Stimulated activated CD4-positive, alpha-beta T cell treated with anti-CD3 and anti-CD28 coated beads, Interleukin-1b, Interleukin-23, amount 100 ng/mL, for 48 hours (primary cell): ENCODE measurements at regions not wholly inside any gene's neighbourhood (a gene's known extent, or its start where the extent isn't known, plus 50 kb on each side); places are given as distances from the start of the nearest gene placed in this dataset.
"Not testable (repeated sequence)": the region's sequence is repeated elsewhere in the genome, so short reads cannot be mapped to it uniquely, and the experiment has no call there.

Source experiments
- DNase-seq: peaks from one replicate; pipeline ENCODE4 v3.0.0-alpha.2; 2020

DNA sequence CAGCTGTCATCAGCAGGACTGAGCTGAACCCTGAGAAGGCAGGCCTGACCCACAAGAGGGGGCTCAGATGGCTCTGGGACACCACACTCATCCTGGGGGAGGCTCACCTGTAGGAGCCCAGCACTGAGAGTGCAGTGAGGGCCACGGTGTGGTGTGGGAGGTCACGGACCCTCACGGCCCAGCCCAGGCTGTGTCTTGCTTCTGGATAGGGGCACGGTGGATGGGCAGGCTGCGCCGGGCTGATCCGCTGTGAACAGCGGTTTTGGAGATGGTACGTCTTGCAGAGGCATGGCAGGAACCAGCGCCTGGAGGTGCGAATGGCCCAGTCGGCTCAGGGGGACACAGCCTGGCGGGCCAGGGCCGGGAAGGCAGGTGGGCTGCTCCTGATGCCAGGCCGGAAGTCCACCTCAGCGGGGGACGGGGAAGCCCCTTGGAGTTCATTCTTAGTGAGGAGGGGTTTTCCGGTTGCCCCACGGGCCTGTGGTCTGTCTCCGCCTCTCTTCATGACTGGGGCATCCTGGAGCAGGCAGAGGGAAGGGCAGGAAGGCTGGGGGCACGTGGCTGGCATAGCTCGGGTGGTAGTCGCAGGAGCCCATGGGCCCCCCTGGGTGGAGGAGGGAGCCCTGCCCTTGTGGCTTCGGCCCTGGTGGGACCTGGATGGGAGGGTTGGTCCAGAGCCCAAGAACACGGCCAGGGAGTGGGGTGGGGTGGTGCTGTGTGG lies 112.5 kb downstream of the UNCX start:
- DNase-seq = no peak

- DNase-seq = no peak
Observed at GRCh38 chr7:1345796-1346755, 113.2 kb downstream of the MICALL2 start.

DNA sequence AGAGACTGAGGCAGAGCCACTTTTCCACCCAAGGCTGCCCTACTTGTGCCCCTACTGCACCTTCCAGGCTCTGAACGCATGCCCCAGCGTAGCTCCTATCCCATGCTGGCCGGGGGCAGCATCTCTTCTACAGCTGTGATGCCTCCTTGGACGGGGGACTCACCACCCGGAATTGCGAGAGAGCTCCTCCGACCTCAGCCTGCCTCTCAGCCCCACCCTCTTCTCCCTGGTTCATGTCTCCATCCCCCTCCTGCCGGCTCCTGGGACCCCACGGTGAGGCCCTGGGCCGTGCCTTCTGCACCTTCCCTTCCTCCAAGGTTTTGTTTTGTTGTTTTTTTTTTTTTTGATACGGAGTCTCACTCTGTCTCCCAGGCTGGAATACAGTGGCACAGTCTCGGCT lies 112.4 kb downstream of the MICALL2 start:
- DNase-seq = no peak

GRCh38 chr7:1348096-1348822 lies 111.0 kb downstream of the MICALL2 start:
- no peak for DNase-seq

GRCh38 chr7:1348823-1349335 lies 110.4 kb downstream of the MICALL2 start:
- no peak for DNase-seq

DNA sequence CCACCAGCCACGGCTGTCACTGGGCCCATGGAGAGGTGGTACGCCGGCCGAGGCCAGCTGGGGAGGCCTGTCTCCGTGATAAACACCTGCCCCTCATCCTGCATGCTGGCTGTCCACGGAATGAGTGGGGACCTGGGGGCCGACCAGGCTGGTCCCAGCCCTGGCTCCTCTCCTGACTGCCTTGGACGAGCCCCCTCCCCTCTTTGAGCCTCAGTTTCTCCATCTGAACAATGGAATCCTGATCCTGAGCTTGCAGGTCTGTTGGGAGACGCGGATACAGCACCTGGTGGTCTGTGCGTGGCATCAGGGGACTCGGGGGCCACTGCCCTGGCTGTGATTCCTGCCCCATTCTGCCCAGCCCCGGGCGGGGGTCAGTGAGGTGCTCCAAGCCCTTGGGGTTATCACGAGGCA lies 109.9 kb downstream of the MICALL2 start:
- no peak for DNase-seq

DNA sequence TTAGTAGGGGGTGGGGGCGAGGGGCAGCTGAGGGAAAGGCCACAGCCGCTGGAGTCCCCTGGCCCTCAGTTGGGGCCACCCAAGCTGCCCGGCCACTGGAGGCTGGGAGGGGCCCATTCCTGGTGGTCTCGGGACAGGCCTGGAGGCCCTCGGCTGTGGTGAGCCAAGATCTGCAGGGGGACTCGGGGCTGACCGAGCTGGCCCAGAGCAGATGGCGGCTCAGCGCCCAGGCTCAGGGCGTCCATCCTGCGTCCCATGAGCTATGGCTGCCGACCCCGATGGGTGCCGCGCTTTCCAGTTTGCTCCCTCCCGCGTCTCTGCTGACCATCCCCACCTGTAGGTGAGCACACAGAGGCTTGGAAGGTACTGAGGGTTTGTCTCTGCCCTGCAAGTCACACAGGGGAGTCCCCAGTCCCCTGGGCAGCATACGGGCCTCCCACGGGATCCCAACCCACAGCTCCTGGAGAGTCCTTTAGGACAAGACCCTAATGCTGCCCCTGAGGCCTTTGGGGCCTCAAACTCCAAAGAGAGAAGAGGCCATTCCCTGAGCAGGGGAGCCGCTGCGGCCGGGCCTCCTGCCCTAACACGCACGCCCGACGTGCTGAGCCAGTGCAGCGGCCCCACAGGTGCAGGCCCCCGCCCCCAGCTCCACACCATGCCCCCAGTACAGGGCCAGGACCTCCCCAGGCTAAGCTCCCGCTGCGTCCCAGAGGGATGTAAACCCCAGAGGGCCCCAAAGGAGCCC lies 107.2 kb downstream of the MICALL2 start:
- no peak for DNase-seq

DNA sequence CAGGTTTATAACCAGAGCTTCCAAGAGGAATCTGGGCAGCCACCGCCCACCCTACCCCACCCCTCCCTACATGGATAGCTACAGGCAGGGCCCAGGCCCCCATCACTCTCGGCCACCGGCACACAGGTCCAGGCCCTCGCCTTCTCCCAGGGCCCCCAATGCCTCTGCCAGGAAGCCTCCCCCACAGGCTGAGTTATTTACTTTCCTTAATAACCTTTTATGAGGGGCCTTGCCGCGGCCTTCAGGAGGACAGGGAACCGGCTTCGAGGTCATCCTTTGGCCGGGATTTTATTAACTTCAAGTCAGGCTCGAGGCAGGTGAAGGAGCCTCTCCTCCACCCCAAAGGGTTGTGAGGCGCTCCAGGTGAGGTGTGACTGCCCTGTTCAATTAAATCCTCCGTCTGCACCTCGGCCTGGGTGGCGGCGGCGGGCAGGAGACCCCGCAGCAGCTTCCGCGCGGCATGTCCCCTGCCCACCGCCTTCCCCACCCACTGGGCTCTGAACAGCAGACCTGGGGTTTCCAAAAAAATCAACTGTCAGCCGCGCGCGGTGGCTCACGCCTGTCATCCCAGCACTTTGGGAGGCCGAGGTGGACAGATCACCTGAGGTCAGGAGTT lies 106.5 kb downstream of the MICALL2 start:
- no peak for DNase-seq

- DNase-seq = no peak
Observed at GRCh38 chr7:1354661-1355567, 104.4 kb downstream of the MICALL2 start.

GRCh38 chr7:1355568-1356340 lies 103.5 kb downstream of the MICALL2 start:
- no peak for DNase-seq

DNA sequence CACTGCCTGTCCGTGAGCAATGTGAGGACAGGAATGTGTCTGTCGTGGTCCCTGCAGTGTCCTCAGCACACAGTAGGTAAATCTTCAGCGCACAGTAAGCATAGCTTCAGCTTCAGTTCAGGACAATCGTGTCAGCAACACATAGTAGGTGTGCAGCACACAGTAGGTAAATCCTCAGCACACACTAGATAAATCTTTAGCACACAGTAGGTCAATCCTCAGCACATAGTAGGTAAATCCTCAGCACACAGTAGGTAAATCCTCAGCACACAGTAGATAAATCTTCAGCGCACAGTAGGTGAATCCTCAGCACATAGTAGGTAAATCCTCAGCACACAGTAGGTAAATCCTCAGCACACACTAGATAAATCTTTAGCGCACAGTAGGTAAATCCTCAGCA lies 102.4 kb downstream of the MICALL2 start:
- not testable (repeated sequence) for DNase-seq

- not testable (repeated sequence) for DNase-seq
Observed at GRCh38 chr7:1357260-1357600, 102.0 kb downstream of the MICALL2 start.

- peak; percentile 40 for DNase-seq
Observed at GRCh38 chr7:1357601-1358271, 101.5 kb downstream of the MICALL2 start.

DNA sequence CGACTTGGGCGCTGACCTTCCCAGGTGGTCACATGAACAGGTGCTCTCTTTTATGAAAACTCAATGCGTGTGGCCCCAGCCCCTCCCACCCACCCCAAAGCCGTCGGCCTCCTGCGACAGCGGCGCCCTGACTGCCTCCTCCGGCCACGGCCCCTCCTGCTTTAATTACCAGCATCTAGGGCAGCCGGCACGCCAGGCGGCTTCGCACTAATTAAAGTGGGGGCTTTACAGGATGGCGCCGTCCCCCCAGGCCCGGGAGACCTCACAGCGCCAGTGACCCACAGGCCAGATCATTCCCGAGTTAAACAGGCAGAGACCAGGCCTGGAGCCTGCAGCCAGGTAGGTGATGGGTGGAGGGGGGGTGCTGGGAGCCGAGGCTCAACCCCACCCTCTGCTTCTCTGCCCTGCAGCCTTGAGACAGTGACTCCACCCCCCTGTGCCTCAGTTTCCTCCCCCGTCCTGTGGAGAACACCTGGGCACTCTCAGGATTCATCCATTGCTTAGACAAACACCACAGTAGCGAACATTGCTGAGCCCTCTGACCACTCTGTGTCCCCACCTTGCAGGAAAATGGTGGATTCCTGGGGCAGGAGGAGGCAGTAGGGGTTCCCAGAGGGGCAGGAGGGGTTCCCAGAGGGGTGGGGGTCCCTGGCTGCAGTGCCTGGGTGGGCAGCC lies 100.8 kb downstream of the MICALL2 start:
- no peak for DNase-seq

- DNase-seq = no peak
Observed at GRCh38 chr7:1359051-1359400, 100.2 kb downstream of the MICALL2 start.

GRCh38 chr7:1359681-1360485 lies 99.4 kb downstream of the MICALL2 start:
- no peak for DNase-seq

- no peak for DNase-seq
Observed at GRCh38 chr7:1360521-1360971, 98.7 kb downstream of the MICALL2 start.
